ENCODE measurements at regions not wholly inside any gene's neighbourhood (a gene's known extent, or its start where the extent isn't known, plus 50 kb on each side); places are given as distances from the start of the nearest gene placed in this dataset.

- Histone ChIP-seq H3K4me1 (ENCODE audit: control insufficient read depth in 1 of 2, insufficient read depth in 2 of 2, low read length in 2 of 2) (no peaks in the 10 kb centered on the region), H3K27me3 (ENCODE audit: low read depth, low read length) (no peaks in the 10 kb centered on the region), H3K4me3 (ENCODE audit: low read depth in 1 of 2, low read length in 2 of 2) (no peak overlapping the region), H3K9me3 (ENCODE audit: control insufficient read depth in 1 of 2, low read length in 2 of 2) (no peaks in the 10 kb centered on the region), H3K36me3 (ENCODE audit: control insufficient read depth in 1 of 2, insufficient read depth in 2 of 2, low read length in 2 of 2) (no peaks in the 10 kb centered on the region), H3K27ac (ENCODE audit: low read length) (no peak overlapping the region)
Measured at GRCh38 chr1:4048921-4049320, 148.8 kb upstream of the C1orf174 start.

- no peaks in the 10 kb centered on the region for H3K4me1 ChIP-seq (ENCODE audit: control insufficient read depth in 1 of 2, insufficient read depth in 2 of 2, low read length in 2 of 2)
- no peak overlapping the region for H3K27ac ChIP-seq (ENCODE audit: low read length)
- H3K27me3 ChIP-seq (ENCODE audit: low read depth, low read length): no peaks in the 10 kb centered on the region
- no peaks in the 10 kb centered on the region for H3K36me3 ChIP-seq (ENCODE audit: control insufficient read depth in 1 of 2, insufficient read depth in 2 of 2, low read length in 2 of 2)
- no peak overlapping the region for H3K4me3 ChIP-seq (ENCODE audit: low read depth in 1 of 2, low read length in 2 of 2)
- H3K9me3 ChIP-seq (ENCODE audit: control insufficient read depth in 1 of 2, low read length in 2 of 2): no peaks in the 10 kb centered on the region
Measured at GRCh38 chr1:4050998-4051397, 150.9 kb upstream of the C1orf174 start.

GRCh38 chr1:4052657-4053056 lies 152.6 kb upstream of the C1orf174 start:
- Histone ChIP-seq H3K4me1 (ENCODE audit: control insufficient read depth in 1 of 2, insufficient read depth in 2 of 2, low read length in 2 of 2) (no peaks in the 10 kb centered on the region), H3K27ac (ENCODE audit: low read length) (no peak overlapping the region), H3K9me3 (ENCODE audit: control insufficient read depth in 1 of 2, low read length in 2 of 2) (no peaks in the 10 kb centered on the region), H3K36me3 (ENCODE audit: control insufficient read depth in 1 of 2, insufficient read depth in 2 of 2, low read length in 2 of 2) (no peaks in the 10 kb centered on the region), H3K27me3 (ENCODE audit: low read depth, low read length) (no peaks in the 10 kb centered on the region), H3K4me3 (ENCODE audit: low read depth in 1 of 2, low read length in 2 of 2) (no peak overlapping the region)

GRCh38 chr1:4053160-4053748 lies 153.2 kb upstream of the C1orf174 start:
- Histone ChIP-seq H3K36me3 (ENCODE audit: control insufficient read depth in 1 of 2, insufficient read depth in 2 of 2, low read length in 2 of 2) (no peaks in the 10 kb centered on the region), H3K4me3 (ENCODE audit: low read depth in 1 of 2, low read length in 2 of 2) (no peak overlapping the region), H3K4me1 (ENCODE audit: control insufficient read depth in 1 of 2, insufficient read depth in 2 of 2, low read length in 2 of 2) (no peaks in the 10 kb centered on the region), H3K27me3 (ENCODE audit: low read depth, low read length) (no peaks in the 10 kb centered on the region), H3K27ac (ENCODE audit: low read length) (no peak overlapping the region), H3K9me3 (ENCODE audit: control insufficient read depth in 1 of 2, low read length in 2 of 2) (no peaks in the 10 kb centered on the region)

GRCh38 chr1:4053774-4054173 lies 153.7 kb upstream of the C1orf174 start:
- no peak overlapping the region for H3K4me3 ChIP-seq (ENCODE audit: low read depth in 1 of 2, low read length in 2 of 2)
- no peaks in the 10 kb centered on the region for H3K27me3 ChIP-seq (ENCODE audit: low read depth, low read length)
- H3K4me1 ChIP-seq (ENCODE audit: control insufficient read depth in 1 of 2, insufficient read depth in 2 of 2, low read length in 2 of 2): no peaks in the 10 kb centered on the region
- no peak overlapping the region for H3K27ac ChIP-seq (ENCODE audit: low read length)
- H3K9me3 ChIP-seq (ENCODE audit: control insufficient read depth in 1 of 2, low read length in 2 of 2): no peaks in the 10 kb centered on the region
- no peaks in the 10 kb centered on the region for H3K36me3 ChIP-seq (ENCODE audit: control insufficient read depth in 1 of 2, insufficient read depth in 2 of 2, low read length in 2 of 2)

- Histone ChIP-seq H3K36me3 (ENCODE audit: control insufficient read depth in 1 of 2, insufficient read depth in 2 of 2, low read length in 2 of 2) (no peaks in the 10 kb centered on the region), H3K9me3 (ENCODE audit: control insufficient read depth in 1 of 2, low read length in 2 of 2) (no peaks in the 10 kb centered on the region), H3K4me3 (ENCODE audit: low read depth in 1 of 2, low read length in 2 of 2) (no peak overlapping the region), H3K27me3 (ENCODE audit: low read depth, low read length) (no peaks in the 10 kb centered on the region), H3K27ac (ENCODE audit: low read length) (no peak overlapping the region), H3K4me1 (ENCODE audit: control insufficient read depth in 1 of 2, insufficient read depth in 2 of 2, low read length in 2 of 2) (no peaks in the 10 kb centered on the region)
Measured at GRCh38 chr1:4055294-4055967, 155.4 kb upstream of the C1orf174 start.

GRCh38 chr1:4056422-4056821 lies 156.3 kb upstream of the C1orf174 start:
- no peaks in the 10 kb centered on the region for H3K36me3 ChIP-seq (ENCODE audit: control insufficient read depth in 1 of 2, insufficient read depth in 2 of 2, low read length in 2 of 2)
- H3K4me1 ChIP-seq (ENCODE audit: control insufficient read depth in 1 of 2, insufficient read depth in 2 of 2, low read length in 2 of 2): no peaks in the 10 kb centered on the region
- H3K4me3 ChIP-seq (ENCODE audit: low read depth in 1 of 2, low read length in 2 of 2): no peak overlapping the region
- H3K27me3 ChIP-seq (ENCODE audit: low read depth, low read length): no peaks in the 10 kb centered on the region
- no peaks in the 10 kb centered on the region for H3K9me3 ChIP-seq (ENCODE audit: control insufficient read depth in 1 of 2, low read length in 2 of 2)
- H3K27ac ChIP-seq (ENCODE audit: low read length): no peak overlapping the region

- Histone ChIP-seq H3K4me1 (ENCODE audit: control insufficient read depth in 1 of 2, insufficient read depth in 2 of 2, low read length in 2 of 2) (no peaks in the 10 kb centered on the region), H3K27ac (ENCODE audit: low read length) (no peak overlapping the region)
Measured at GRCh38 chr1:4056989-4057388, 156.9 kb upstream of the C1orf174 start.

GRCh38 chr1:4057603-4058002 lies 157.5 kb upstream of the C1orf174 start:
- H3K4me1 ChIP-seq (ENCODE audit: control insufficient read depth in 1 of 2, insufficient read depth in 2 of 2, low read length in 2 of 2): no peaks in the 10 kb centered on the region
- no peaks in the 10 kb centered on the region for H3K9me3 ChIP-seq (ENCODE audit: control insufficient read depth in 1 of 2, low read length in 2 of 2)
- no peaks in the 10 kb centered on the region for H3K36me3 ChIP-seq (ENCODE audit: control insufficient read depth in 1 of 2, insufficient read depth in 2 of 2, low read length in 2 of 2)
- H3K4me3 ChIP-seq (ENCODE audit: low read depth in 1 of 2, low read length in 2 of 2): no peak overlapping the region
- no peaks in the 10 kb centered on the region for H3K27me3 ChIP-seq (ENCODE audit: low read depth, low read length)
- no peak overlapping the region for H3K27ac ChIP-seq (ENCODE audit: low read length)

More at GRCh38 chr1:4056989-4057388, 156.9 kb upstream of the C1orf174 start:
- H3K27me3 ChIP-seq (ENCODE audit: low read depth, low read length): no peaks in the 10 kb centered on the region
- no peaks in the 10 kb centered on the region for H3K9me3 ChIP-seq (ENCODE audit: control insufficient read depth in 1 of 2, low read length in 2 of 2)
- no peak overlapping the region for H3K4me3 ChIP-seq (ENCODE audit: low read depth in 1 of 2, low read length in 2 of 2)
- no peaks in the 10 kb centered on the region for H3K36me3 ChIP-seq (ENCODE audit: control insufficient read depth in 1 of 2, insufficient read depth in 2 of 2, low read length in 2 of 2)

GRCh38 chr1:4058122-4058521 lies 158.1 kb upstream of the C1orf174 start:
- Histone ChIP-seq H3K4me1 (ENCODE audit: control insufficient read depth in 1 of 2, insufficient read depth in 2 of 2, low read length in 2 of 2) (no peaks in the 10 kb centered on the region), H3K4me3 (ENCODE audit: low read depth in 1 of 2, low read length in 2 of 2) (no peak overlapping the region), H3K9me3 (ENCODE audit: control insufficient read depth in 1 of 2, low read length in 2 of 2) (no peaks in the 10 kb centered on the region), H3K27ac (ENCODE audit: low read length) (no peak overlapping the region), H3K27me3 (ENCODE audit: low read depth, low read length) (no peaks in the 10 kb centered on the region), H3K36me3 (ENCODE audit: control insufficient read depth in 1 of 2, insufficient read depth in 2 of 2, low read length in 2 of 2) (no peaks in the 10 kb centered on the region)

GRCh38 chr1:4058706-4059105 lies 158.6 kb upstream of the C1orf174 start:
- H3K4me3 ChIP-seq (ENCODE audit: low read depth in 1 of 2, low read length in 2 of 2): no peak overlapping the region
- H3K27me3 ChIP-seq (ENCODE audit: low read depth, low read length): no peaks in the 10 kb centered on the region
- H3K9me3 ChIP-seq (ENCODE audit: control insufficient read depth in 1 of 2, low read length in 2 of 2): no peaks in the 10 kb centered on the region
- H3K36me3 ChIP-seq (ENCODE audit: control insufficient read depth in 1 of 2, insufficient read depth in 2 of 2, low read length in 2 of 2): no peaks in the 10 kb centered on the region
- H3K4me1 ChIP-seq (ENCODE audit: control insufficient read depth in 1 of 2, insufficient read depth in 2 of 2, low read length in 2 of 2): no peaks in the 10 kb centered on the region
- H3K27ac ChIP-seq (ENCODE audit: low read length): no peak overlapping the region

GRCh38 chr1:4059270-4059669 lies 159.2 kb upstream of the C1orf174 start:
- H3K27me3 ChIP-seq (ENCODE audit: low read depth, low read length): no peaks in the 10 kb centered on the region

More at GRCh38 chr1:4059270-4059669, 159.2 kb upstream of the C1orf174 start:
- no peak overlapping the region for H3K27ac ChIP-seq (ENCODE audit: low read length)
- no peaks in the 10 kb centered on the region for H3K9me3 ChIP-seq (ENCODE audit: control insufficient read depth in 1 of 2, low read length in 2 of 2)
- no peaks in the 10 kb centered on the region for H3K36me3 ChIP-seq (ENCODE audit: control insufficient read depth in 1 of 2, insufficient read depth in 2 of 2, low read length in 2 of 2)
- H3K4me1 ChIP-seq (ENCODE audit: control insufficient read depth in 1 of 2, insufficient read depth in 2 of 2, low read length in 2 of 2): no peaks in the 10 kb centered on the region
- no peak overlapping the region for H3K4me3 ChIP-seq (ENCODE audit: low read depth in 1 of 2, low read length in 2 of 2)

Data from muscle layer of duodenum (tissue), 2 donors.